Lower leg skin (tissue), 3 donors: ENCODE measurements at regions not wholly inside any gene's neighbourhood (a gene's known extent, or its start where the extent isn't known, plus 50 kb on each side); places are given as distances from the start of the nearest gene placed in this dataset.

Experiments used
- CTCF ChIP-seq, 3 donors: fragments of 450-650 bp; IDR thresholded peaks; one replicate each; pipeline ENCODE4 v1.5.1; 2016; ENCODE audit warnings: antibody characterized with exemption in 3 of 3, mild to moderate bottlenecking in 3 of 3, moderate library complexity in 2 of 3
- POLR2A ChIP-seq, 2 donors: fragments of 450-650 bp; IDR thresholded peaks; one replicate each; pipeline ENCODE4 v1.6.1; 2016 to 2017; ENCODE audit warnings: antibody characterized with exemption in 2 of 2, mild to moderate bottlenecking in 1 of 2, moderate library complexity in 1 of 2

GRCh38 chr1:73604739-73605138 lies 593.2 kb downstream of the LRRIQ3 start:
- TF ChIP-seq POLR2A (IDR thresholded peaks at IDR 0.05): no peak
- no peak for TF ChIP-seq CTCF (IDR thresholded peaks at IDR 0.05)
